SK-N-DZ (cell line): ENCODE measurements at regions not wholly inside any gene's neighbourhood (a gene's known extent, or its start where the extent isn't known, plus 50 kb on each side); places are given as distances from the start of the nearest gene placed in this dataset.
"Not testable (repeated sequence)": the region's sequence is repeated elsewhere in the genome, so short reads cannot be mapped to it uniquely, and the experiment has no call there.

Source experiments
- DNase-seq: peaks from one replicate; pipeline ENCODE4 v3.0.0-alpha.2; 2015; ENCODE audit warnings: low spot score

DNA sequence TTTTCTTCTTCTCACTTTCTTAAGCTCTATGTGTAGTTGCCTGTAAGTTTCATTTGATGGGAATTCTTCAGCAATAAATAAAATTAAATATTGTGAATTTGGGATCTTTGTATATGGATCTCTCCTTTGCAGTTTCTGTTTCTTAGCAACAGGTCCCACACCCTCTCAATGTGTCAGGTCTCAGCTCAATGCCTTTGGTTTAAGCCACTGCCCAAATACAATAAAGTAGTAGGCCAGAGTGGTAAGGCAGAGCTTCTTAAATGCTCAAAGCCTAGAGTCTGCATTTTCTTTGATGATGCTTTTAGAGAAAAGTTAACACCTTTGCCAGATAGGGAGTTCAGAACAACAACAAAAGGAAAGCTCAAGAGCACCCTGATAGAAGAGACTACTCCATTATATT, 343.7 kb downstream of the NSUN3 start:
- no peak for DNase-seq

DNA sequence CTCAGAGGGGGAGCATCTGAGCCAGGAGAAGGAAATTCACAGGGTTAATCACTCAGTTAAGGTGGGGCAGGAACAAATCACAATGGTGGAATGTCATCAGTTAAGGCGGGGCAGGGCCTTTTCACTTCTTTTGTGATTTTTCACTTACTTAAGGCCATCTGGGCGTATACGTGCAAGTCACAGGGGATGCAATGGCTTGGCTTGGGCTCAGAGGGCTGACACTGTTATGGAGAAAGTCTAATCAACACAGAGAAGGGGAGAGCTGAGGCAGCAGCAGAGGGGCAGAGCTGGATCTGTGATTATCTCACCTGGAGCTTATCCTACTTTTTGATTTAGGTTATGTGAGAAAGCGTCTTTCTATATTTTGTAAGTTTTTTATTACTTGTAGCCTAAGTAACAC, 350.1 kb downstream of the NSUN3 start:
- DNase-seq, result not testable (repeated sequence)

DNA sequence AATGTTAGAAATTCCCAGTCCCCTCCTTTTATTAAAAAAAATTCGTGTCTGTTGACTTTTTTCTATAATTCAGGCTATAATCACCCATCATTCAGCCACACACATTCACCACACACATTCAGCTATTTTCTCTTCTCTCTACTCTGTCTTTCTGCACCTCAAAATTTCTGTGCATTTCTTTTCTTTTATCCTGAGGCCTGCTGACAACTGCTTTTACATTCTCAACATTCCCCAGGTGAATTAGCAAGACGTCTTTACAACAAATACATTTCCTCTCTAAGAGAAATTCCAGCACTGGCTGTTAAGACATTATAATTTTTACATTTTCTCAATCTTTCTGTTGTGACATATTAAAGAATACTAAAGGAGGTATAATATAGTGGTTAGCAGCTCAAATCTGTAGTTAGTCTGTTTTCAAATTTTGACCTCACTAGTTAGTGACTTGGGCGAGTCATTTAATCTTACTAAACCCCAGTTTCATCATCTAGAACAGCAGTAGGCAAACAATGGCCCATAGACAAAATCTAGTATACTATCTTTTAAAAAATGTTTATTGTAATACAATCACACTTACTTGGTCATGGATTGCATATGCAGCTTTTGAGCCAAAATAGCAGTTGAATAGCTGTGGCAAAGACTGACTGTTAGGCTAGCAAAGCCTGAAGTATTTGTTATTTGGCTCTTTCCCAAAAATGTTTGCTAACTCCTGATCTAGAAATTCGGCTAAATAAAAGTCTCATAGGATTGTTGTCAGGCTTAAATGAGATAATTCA, 350.7 kb downstream of the NSUN3 start:
- DNase-seq, result no peak

DNA sequence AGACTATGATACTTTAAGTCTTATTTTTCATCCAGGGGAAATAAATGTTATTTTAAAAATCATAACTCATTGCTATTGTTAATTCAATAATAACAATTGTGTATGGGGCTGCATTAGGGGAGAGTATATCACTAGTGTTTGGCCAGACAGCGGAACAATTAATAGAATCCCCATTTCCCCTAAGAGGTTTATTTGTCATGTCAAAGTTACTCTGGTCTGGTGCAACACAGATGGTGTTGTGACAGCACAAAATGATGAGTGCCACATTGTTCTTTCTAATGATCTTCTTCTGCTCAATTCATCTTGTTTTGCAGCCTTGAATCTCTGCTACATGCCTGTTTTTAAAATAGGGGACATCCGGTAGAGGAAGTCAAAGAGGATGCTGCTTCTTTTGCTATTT, 351.6 kb downstream of the NSUN3 start:
- no peak for DNase-seq

DNA sequence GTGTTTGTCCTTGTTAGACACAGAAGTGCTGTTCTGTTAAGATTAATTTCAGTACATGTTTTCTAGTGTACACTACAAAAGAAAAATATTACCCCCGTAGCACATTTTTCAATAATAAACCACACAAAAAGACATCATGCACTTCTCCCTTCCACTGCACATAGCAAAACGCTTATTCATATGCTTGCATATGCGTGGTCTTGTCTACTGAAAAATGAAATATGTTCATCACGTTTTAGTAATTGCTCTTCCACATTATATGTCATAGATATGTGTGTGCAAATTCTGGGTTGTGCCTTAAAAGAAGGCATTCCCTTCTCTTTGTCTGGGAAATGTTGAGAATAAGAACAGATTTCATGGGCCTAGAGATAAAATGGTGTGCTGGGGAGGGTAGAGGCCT, 353.9 kb downstream of the NSUN3 start:
- DNase-seq, result no peak

DNA sequence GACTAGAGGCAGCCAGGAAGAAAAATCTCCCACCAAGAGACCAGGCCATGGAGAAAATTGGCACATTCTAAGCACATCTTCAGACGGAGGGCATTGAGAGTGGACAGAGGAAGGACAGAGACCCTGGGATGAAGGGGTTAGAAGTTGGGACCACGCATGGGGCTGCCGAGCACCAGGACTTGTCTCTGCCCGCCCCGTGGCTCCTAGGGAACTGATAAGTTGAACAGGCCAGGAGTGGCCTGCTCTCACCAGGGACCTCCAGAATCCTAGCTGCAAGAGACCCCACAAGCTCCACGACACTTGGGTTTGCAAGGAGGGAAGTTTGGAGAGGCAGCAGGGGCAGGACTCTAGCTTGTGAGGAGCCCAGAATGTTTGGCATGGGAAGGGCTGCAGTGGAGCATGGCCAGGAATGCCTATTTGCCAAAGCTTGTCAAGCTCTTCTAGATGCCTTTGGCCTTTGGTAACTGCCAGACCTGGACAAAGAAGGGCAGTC, 355.1 kb downstream of the NSUN3 start:
- no peak for DNase-seq

DNA sequence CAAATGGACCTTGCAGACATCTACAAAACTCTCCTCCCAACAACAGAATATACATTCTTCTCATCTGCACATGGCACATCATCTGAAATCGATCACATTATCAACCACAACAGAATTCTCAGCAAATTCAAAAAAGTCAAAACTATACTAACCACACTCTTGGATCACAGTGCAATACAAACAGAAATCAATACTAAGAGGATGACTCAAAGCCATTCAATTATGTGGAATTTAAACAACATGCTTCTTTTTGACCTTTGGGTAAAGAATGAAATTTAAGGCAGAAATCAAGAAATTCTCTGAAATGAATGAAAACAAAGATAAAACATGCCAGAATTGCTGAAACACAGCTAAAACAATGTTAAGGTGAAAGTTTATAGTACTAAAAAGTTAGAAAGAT, 358.1 kb downstream of the NSUN3 start:
- DNase-seq, result no peak

DNA sequence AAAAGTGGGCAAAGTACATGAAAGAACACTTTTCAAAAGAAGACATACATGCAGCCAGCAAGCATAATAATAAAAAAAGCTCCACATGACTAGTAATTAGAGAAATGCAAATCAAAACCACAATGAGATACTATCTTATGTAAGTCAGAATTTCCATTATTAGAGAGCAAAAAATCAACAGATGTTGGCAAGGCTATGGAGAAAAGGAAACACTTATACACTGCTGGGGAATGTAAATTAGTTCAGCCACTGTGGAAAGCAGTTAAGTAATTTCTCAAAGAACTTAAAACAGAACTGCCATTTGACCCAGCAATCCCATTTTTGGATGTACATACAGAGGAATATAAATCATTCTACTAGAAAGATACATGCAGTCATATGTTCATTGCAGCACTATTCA, 360.7 kb downstream of the NSUN3 start:
- no peak for DNase-seq

DNA sequence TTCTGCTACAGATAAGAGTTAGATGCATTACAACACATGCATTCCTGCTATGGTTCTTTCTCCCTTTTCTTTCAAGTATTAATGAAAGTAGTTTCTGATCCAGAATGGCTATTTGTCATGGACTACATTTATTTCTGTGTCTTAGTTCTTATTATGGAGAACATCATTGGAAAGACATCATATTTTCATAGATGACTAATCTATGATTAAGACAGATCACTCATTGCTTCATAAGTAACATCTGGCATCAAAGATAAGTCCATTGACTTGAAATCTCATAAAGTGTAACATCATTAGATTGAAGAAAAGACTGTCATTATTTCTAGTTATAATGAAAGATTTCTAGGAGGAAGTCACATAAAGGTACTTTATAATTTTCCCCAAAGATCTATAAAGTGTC, 366.7 kb downstream of the NSUN3 start:
- no peak for DNase-seq

DNA sequence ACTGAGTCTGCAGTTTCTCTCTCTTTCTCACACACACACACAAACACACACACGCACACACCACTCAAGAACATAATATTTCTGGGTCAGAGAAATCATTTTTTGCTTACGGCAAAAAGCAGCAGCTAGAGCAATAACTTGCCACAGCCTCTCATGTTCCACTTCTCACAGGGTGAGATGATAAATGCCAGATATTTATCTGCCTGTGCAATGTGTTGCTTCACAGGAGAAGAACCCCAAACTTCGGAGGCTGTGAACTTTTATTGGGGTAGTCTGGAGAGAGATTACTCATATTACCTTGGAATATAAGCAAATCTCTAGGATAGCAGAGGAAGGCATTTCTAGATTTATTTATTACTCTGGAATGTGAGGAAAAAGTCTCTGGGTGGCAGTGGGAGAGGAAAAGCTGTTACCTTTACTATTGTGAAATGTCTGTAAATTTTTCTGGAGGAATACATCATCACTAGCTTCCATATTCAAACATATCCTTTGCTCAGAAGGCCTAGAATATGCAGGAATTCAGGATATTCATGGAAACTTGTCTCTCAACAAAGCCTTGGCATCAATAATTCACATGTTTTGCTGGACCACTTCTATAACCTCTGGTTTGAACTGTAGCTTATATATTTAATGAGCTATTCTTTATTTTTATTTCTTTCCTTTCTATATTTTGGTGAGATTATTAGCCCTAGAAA, 369.2 kb downstream of the NSUN3 start:
- no peak for DNase-seq

DNA sequence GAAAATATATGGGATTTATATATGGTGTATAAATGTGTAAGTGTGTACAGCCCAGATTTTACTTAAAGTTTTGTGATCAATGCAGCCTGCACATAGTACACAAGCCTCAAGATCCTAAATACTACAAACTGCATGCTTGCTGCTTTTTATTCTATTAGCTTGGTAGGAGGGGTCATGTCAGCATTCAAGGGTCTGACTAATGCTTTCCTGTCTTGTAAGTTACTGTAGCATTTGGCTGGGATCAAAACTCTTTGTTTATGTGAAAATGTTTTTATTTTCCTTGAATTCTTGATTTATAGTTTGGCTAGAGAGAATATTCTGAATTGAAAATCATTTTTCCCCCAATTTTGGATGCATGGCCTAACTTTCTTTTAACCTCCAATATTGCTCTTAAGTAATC, 370.9 kb downstream of the NSUN3 start:
- no peak for DNase-seq

DNA sequence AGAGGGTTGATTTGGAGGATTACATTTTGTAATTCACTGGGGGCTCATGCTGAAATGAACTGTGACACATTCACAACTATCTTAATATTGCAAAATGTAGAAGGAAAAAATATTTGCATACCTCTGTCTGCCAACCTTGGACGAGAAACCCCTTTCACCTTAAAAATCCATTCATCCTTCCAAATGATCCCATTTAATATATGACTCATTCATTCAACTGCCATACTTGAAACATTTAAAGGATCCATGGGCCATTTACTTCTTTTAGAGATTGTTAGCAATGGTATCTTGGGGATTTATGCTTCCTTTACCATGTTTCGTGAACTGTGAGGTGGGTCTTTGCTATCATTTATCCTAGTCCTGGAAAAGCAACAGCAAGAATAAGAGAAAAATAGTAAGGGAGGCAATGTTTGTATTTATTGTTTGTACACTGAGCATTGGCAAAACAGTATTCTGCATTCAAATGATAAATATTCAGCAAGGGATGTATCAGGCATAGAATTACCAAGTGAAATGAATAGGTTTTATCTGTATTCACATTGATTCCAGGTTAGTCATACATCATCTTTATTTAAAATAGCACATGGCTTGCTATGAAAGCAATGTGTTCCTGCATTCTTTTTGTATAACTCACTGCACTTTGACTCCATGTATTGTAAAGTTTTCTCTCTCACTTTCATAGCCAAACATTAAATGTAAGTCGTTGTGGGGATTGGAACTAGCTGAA, 378.1 kb downstream of the NSUN3 start:
- DNase-seq, result no peak

DNA sequence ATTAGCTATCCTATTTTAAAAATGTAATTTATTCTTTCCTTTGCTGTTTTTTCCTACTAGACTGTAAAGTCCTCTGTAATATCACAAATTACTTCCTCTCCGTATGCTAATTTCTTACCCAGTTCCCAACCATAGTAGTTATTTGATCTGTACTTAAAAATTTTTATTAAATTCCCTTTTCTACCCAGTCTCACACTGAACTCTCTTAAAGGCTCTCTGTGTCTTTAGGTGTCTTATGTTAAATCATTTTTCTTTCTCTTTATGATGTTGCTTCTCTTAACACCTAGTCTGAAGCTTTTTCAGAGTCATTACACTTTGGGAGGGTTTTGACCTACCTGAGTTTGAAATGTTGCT, 378.6 kb downstream of the NSUN3 start:
- DNase-seq, result no peak

DNA sequence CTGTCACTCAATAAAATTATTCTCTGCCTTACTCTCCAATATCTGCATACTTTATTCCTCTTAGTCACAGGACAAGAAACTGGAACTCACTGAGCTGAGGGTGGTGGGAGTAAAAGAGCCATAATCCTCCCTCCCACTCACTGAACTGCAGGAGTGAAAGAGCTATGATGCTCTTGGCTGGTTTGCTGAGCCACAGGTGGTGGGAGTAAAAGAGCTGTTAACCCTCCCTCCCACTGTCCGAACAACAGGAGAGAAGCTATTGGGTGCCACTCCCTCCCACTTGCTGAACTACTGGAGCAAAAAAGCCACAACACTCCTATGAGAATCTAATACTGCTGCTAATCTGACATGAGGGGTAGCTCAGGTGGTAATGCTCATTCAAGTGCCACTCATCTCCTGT, 391.0 kb downstream of the NSUN3 start:
- no peak for DNase-seq

DNA sequence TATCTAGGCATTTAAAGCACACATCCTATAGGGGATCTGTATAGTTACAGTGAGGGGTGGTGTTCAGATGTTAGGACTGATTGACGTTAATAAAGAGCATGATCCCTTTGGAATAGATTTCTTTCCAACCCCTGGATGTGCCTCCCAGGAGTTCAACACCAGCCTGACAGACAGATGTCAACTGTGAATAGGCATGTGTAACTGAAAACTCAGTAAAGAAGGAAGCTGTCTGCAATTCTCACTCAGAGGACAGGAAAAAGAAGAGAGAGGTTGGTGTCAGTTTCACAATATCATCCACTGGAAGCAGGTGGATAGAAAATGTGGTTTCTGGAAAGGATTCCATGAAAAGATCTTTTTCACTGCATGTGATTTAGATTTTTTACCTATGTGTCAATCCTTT, 396.3 kb downstream of the NSUN3 start:
- no peak for DNase-seq

DNA sequence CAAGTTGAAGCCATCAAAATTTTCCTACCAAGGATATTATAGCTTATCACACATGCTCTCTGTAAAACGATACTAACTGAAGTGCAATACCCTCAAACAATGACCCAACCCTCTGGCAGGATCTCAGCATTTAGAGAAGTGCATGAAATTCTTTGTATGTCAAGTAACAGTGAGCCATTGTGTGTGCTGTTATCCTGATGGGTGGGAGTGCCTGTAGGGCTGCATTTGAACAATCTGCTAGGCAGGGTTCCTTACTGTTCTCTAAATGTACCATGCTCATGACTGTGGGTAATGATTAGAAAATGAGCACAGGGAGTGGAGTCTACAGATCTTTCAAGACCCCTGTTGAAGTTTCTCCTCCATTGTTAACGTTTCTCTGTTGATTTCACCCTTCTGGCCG, 398.1 kb downstream of the NSUN3 start:
- DNase-seq, result no peak

DNA sequence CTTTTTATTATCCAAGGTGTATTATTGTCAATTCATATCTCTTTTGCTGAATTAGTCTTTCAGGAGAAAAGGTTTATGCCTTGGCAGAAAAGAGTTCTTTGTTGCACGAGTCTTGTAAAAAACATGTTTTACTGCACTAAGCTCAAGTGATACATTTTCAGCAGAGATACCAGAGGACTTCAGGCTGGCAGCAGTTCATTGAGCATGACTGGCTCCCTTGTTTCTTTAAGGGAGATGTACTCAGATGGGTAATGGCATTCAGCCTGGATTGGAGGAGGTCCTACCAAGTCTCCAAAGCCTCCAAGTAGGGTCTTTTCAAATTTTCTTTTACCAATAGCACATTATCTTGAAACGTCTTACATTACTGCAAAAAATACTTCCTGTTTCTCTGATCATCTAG, 400.1 kb downstream of the NSUN3 start:
- DNase-seq, result no peak

DNA sequence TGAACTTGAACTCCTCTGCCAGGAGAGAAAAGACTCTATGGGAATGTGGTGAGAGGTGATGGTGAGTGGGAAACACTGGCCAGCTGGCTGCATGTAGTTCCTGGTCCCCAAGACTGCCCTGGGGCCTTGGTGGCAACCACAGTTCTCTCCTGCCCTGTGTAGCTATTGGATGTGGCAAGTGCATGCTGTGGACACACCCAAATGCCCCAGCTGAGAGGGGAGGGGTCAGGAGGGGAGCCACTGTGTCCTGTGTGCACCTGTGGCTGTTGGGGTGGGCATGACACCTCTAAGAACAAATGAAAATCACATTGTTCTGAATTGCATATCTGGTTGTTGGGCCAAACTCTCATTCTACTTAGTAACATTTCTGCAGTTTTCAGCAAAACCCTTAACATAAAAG, 409.6 kb downstream of the NSUN3 start:
- no peak for DNase-seq

DNA sequence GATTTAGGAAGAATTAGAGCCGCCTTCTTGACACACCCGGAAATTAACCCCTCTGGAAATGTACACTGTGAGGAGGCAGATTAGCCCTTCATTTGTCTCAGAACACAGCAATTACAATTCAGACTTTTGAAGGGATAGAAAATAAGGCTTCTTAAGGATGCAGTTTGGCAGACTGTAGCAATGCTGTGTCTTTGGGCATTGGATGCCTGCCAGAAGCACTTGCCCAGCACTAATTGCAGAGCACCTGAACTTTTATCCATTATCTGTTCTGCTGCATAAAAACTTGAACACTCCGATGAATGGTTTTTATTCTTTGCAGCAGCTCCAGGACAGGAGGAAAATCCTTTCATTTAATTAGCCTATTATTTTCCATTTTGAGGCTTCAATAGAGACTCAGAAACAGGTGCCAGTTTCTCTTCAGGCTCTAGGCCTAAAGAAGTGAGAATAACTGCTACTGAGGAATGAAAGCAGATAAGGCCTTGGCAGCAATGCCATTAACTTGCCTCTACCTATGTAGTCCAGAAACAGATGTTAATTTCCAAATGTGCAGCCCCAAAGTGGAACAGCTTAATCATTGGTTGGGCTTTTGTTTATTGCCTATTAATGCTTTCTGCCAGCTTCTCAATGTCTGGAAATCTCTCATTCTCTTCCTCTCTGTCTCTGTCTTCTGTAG, 418.5 kb downstream of the NSUN3 start:
- DNase-seq, result no peak

DNA sequence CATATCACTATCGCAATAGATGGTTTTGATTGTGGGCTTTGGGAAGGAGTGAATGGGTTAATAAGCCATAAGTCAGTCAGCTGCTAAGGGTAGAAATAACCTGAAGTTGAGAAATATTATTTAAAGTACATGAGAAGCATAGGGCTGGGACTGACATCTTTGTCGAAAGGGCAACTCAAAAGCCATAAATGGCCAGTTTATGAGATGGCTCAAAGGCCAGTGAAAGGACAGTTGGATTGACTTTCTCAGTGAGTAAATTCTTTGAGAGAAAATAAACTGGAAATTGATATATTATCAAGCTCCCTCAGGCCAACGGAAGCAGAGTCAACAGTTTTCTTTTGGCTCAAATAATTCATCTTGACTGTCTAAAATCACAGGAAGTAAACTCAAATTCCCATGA, 419.8 kb downstream of the NSUN3 start:
- DNase-seq, result no peak

DNA sequence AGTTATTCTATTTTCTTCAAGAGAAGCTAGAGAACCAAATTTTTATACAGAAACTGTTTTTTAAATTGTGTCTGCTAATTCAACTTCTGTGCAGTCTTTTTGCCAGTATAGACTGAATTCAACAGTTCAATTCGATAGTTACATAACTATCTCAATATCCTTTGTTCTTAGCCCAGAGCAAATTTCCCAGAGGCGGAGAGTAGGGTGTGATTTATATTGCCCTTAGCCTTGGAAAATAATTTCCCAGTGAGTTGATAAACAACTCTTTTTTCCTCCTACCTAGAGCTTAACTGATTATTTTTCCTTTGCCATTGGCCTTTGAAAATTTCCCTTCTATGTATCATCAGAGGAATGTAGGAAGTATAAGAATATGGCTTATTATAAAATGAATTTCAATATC, 420.5 kb downstream of the NSUN3 start:
- no peak for DNase-seq

DNA sequence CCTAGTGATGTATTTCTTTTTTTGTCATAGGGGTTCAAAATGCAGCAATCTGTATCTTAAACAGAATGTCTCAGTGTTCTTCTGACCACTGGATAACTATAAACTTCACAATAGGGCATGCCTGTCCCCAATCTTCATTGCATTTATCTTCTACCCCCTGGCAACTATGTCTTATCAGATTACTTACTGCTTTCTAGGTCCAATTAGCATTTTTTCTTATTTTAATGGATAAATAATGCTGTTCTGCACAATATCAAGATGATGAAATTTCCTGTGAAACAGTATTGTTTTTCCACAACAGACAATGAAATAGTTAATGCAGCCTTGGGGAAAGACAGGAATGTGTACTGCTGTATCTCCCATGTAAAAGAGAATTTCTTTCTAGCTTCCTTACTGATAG, 432.1 kb downstream of the NSUN3 start:
- no peak for DNase-seq
